GM12878 (cell line): ENCODE measurements at regions not wholly inside any gene's neighbourhood (a gene's known extent, or its start where the extent isn't known, plus 50 kb on each side); places are given as distances from the start of the nearest gene placed in this dataset.
"Not testable (repeated sequence)": the region's sequence is repeated elsewhere in the genome, so short reads cannot be mapped to it uniquely, and the experiment has no call there.

ENCODE experiments used
- ATAC-seq: fragments of 200-7000 bp; cut with Tn5 transposase; 3 replicates; pipeline ENCODE4 v1.9.1; 2020; ENCODE audit warnings: mild to moderate bottlenecking, moderate library complexity
- BruUV-seq: library from RNA; stranded (reverse); fragments of 400-500 nt; replicated peaks from 2 replicates; lab custom pipeline; 2021; lab: Mats Ljungman, UMichigan
- CTCF ChIA-PET: fragments of 300-600 bp; sonication (Branson Sonifier 250); formaldehyde crosslinking; extraction: SDS; loops from one replicate; lab custom pipeline; 2021; ENCODE audit warnings: inconsistent platforms; lab: Yijun Ruan, JAX
- POLR2A ChIA-PET: fragments of 350-600 bp; formaldehyde crosslinking; extraction: SDS; loops from one replicate; lab custom pipeline; 2021; ENCODE audit warnings: inconsistent platforms; lab: Charles Lee
- RAD21 ChIA-PET: fragments of 300-600 bp; sonication (Branson Sonifier 250); formaldehyde crosslinking; loops from one replicate; lab custom pipeline; 2023; ENCODE audit warnings: antibody characterized with exemption; ENCODE audit not compliant: unreplicated experiment; lab: Charles Lee
- SMC1A ChIA-PET: fragments of 300-600 bp; sonication (Branson Sonifier 250); formaldehyde crosslinking; loops from one replicate; lab custom pipeline; 2023; ENCODE audit not compliant: unreplicated experiment, uncharacterized antibody; lab: Charles Lee
- DNase-seq: peaks from one replicate; pipeline ENCODE4 v3.0.0-alpha.2; 2011; ENCODE audit warnings: low read depth, low spot score
- FAIRE-seq: peaks from 3 replicates; lab custom pipeline; 2011; peaks lifted over from hg19 to GRCh38; lab: Jason Lieb, UNC
- H2AFZ ChIP-seq: 2 replicates; pipeline ENCODE4 v1.6.0; 2011; ENCODE audit warnings: low read depth, low read length, control low read depth; ENCODE audit not compliant: control insufficient read depth
- H3K27ac ChIP-seq: 2 replicates; pipeline ENCODE4 v1.5.1; 2011; ENCODE audit warnings: control low read depth; ENCODE audit not compliant: control insufficient read depth, insufficient read depth
- H3K27me3 ChIP-seq, 2 experiments: replicated peaks in 1 of 2; 2 replicates each; pipeline versions ENCODE4 v1.6.0 to v1.6.1; 2011; ENCODE audit warnings: low read length in 1 of 2; ENCODE audit not compliant: control insufficient read depth in 2 of 2, insufficient read depth in 2 of 2
- H3K36me3 ChIP-seq, 2 experiments: 2 replicates each; pipeline ENCODE4 v1.5.1; 2011; ENCODE audit warnings: low read length in 1 of 2; ENCODE audit not compliant: control insufficient read depth in 2 of 2, insufficient read depth in 2 of 2
- H3K4me1 ChIP-seq: 2 replicates; pipeline ENCODE4 v1.6.1; 2011; ENCODE audit warnings: mild to moderate bottlenecking, low read length, moderate library complexity, mixed read lengths; ENCODE audit not compliant: control insufficient read depth, insufficient read depth
- H3K4me2 ChIP-seq: 2 replicates; pipeline ENCODE4 v1.6.0; 2011; ENCODE audit warnings: control low read depth; ENCODE audit not compliant: control insufficient read depth, insufficient read depth
- H3K4me3 ChIP-seq: fragments of 200-600 bp; sonication (generic); 2 replicates; pipeline ENCODE4 v1.5.1; 2016
- H3K79me2 ChIP-seq: 2 replicates; pipeline ENCODE4 v1.6.0; 2011; ENCODE audit warnings: low read length; ENCODE audit not compliant: control insufficient read depth, insufficient read depth
- H3K9ac ChIP-seq: 2 replicates; pipeline ENCODE4 v1.8.0; 2011; ENCODE audit warnings: low read length, control low read depth, mixed read lengths; ENCODE audit not compliant: control insufficient read depth, insufficient read depth
- H3K9me3 ChIP-seq: replicated peaks from 3 replicates; pipeline ENCODE4 v1.5.1; 2011; ENCODE audit warnings: mild to moderate bottlenecking, low read length; ENCODE audit not compliant: control insufficient read depth, insufficient read depth
- H4K20me1 ChIP-seq: 2 replicates; pipeline ENCODE4 v1.6.0; 2011; ENCODE audit not compliant: control insufficient read depth, insufficient read depth
- WGBS: methylation state at CpG from one replicate; pipeline ENCODE4 v1.1.6; 2016; ENCODE audit warnings: low lambda C conversion rate; ENCODE audit not compliant: insufficient replicate concordance, insufficient coverage; ENCODE audit errors: missing lambda C conversion rate; 5-methylcytosine and 5-hydroxymethylcytosine counted together
- in situ Hi-C: fragments of 300-500 bp; cut with MboI; formaldehyde crosslinking; loops from 9 replicates; pipeline ENCODE4 v1.14.3; 2018; ENCODE audit warnings: mixed read lengths
- intact Hi-C: fragments of 100-400 bp; cut with micrococcal nuclease; formaldehyde crosslinking; loops from one replicate; pipeline ENCODE4 v1.14.2; 2022; ENCODE audit not compliant: unreplicated experiment
- TF ChIP-seq, protein P1 (sequence below): fragments of 450-650 bp; conservative IDR thresholded peaks from 2 replicates; pipeline ENCODE4 v1.6.1; 2017; ENCODE audit warnings: mild to moderate bottlenecking, moderate library complexity

DNA sequence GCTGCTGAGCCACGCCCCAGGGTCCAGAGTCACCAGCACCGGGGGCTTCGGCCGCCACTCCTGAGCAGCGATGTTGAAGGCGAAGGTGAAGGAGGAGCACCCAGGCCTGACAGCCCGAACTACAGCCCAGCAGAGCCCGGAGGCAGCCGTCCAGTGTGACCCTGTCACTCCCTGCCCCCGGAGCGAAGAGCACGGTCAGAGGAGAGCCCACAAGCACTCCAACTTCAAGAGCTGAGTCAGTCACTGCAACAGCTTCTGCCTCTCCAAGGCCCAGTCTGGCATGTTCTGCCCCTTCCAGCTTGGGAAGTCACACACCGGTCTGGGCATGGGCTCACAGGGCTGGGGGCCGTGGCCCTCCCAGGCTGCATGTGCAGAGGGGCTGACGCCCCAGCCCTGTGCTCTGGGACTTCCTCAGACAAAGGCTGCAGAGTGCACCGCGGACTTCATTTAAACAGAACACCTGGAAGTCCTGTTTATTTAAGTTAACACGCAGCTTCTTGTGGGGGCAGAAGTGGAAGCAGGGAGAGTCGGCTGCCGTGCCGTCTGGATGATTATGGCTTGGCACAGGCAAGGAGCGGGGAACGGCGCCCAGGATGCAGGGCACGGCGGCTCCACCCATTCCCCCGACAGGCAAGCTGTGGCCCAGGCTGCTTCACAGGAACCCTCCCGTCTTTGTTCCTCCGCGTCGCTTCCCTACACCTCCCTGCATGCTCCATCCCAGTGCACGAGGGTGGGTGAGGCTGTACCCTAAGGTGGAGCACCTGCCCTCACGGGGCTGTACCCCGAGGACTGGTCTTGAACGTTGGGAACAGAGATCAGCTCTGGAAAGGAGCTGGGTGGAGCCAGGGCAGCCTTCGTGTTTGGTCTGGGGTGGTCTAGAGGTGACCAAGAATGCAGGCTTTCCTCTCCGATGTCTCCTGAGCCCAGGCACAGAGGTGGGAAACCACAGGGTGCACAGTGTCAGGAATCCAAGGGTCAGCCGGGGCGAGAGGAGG is 68.9 kb upstream of the METRNL start (continued):
- TF ChIP-seq, protein P1, sequence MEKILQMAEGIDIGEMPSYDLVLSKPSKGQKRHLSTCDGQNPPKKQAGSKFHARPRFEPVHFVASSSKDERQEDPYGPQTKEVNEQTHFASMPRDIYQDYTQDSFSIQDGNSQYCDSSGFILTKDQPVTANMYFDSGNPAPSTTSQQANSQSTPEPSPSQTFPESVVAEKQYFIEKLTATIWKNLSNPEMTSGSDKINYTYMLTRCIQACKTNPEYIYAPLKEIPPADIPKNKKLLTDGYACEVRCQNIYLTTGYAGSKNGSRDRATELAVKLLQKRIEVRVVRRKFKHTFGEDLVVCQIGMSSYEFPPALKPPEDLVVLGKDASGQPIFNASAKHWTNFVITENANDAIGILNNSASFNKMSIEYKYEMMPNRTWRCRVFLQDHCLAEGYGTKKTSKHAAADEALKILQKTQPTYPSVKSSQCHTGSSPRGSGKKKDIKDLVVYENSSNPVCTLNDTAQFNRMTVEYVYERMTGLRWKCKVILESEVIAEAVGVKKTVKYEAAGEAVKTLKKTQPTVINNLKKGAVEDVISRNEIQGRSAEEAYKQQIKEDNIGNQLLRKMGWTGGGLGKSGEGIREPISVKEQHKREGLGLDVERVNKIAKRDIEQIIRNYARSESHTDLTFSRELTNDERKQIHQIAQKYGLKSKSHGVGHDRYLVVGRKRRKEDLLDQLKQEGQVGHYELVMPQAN, result no peak

- CTCF ChIA-PET, result interaction anchor here (0.6 kb wide), 1 partner anchor 48 kb away, joined by 3 read pairs; no protein-coding TSS in a partner anchor
- H3K9me3 ChIP-seq, H3K4me2 ChIP-seq, H3K79me2 ChIP-seq, H3K27ac ChIP-seq, H3K4me1 ChIP-seq, DNase-seq, H3K36me3 ChIP-seq, H2AFZ ChIP-seq, SMC1A ChIA-PET, BruUV-seq, intact Hi-C loops, RAD21 ChIA-PET, POLR2A ChIA-PET, in situ Hi-C loops, H3K27me3 ChIP-seq, H3K4me3 ChIP-seq, H4K20me1 ChIP-seq, FAIRE-seq, ATAC-seq, H3K9ac ChIP-seq: not testable (repeated sequence)
- WGBS, result 87% methylated on average over 16 of the region's 19 CpGs
Measured at GRCh38 chr17:83011676-83012075, 67.7 kb upstream of the METRNL start.
